HG03196 (cell line): ENCODE measurements at regions not wholly inside any gene's neighbourhood (a gene's known extent, or its start where the extent isn't known, plus 50 kb on each side); places are given as distances from the start of the nearest gene placed in this dataset.
"Not testable (repeated sequence)": the region's sequence is repeated elsewhere in the genome, so short reads cannot be mapped to it uniquely, and the experiment has no call there.

Source experiments
- ATAC-seq: cut with Tn5 transposase; IDR thresholded peaks from one replicate; pipeline ENCODE4 v1.9.1; 2021; ENCODE audit not compliant: unreplicated experiment

DNA sequence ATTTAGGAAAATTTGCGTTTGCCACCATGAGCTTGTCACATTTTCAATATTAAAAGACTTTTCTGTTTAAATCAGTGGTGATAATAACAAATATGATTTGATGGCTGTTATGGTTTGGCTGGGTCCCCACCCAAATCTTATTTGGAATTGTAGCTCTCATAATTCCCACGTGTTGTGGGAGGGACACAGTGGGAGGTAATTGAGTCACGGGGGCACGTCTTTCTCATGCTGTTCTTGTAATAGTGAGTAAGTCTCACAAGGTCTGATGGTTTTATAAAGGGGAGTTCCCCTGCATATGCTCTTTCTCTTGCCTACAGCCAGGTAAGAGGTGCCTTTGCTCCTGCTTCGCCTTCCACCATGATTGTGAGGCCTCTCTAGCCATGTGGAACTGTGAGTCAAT is 83.4 kb upstream of the RGPD4 start:
- no peak for ATAC-seq

DNA sequence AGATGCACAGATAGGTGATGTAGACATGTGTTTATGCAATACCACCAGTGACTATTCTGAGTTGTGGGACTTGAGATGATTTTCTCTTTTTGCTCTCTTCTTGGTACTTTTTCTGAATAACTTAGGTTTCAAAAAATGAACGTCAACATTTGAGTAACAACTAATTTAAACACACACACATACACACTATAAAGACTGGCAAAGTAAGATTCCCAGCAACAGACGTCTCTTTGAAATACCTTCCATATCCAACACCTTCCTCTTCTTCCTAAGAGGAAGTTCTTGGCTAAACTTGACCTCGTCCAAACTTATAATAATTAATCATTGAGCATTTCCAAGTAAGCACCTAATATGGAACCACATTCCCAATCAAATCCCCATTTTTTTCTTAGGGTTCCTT is 81.6 kb upstream of the RGPD4 start:
- ATAC-seq, result no peak

DNA sequence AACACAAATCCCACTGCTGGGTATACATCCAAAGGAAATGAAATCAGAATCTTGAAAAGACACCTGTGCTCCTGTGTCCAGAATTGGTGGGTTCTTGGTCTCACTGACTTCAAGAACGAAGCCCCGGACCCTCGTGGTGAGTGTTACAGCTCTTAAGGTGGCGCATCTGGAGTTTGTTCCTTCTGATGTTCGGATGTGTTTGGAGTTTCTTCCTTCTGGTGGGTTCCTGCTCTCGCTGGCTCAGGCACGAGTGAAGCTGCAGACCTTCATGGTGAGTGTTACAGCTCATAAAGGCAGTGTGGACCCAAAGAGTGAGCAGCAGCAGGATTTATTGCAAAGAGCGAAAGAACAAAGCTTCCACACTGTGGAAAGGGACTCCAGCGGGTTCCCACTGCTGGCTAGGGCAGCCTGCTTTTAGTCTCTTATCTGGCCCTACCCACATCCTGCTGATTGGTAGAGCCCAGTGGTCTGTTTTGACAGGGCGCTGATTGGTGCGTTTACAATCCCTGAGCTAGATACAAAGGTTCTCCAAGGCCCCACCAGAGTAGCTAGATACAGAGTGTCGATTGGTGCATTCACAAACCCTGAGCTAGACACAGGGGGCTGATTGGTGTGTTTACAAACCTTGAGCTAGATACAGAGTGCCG is 80.0 kb upstream of the RGPD4 start:
- ATAC-seq, result not testable (repeated sequence)

DNA sequence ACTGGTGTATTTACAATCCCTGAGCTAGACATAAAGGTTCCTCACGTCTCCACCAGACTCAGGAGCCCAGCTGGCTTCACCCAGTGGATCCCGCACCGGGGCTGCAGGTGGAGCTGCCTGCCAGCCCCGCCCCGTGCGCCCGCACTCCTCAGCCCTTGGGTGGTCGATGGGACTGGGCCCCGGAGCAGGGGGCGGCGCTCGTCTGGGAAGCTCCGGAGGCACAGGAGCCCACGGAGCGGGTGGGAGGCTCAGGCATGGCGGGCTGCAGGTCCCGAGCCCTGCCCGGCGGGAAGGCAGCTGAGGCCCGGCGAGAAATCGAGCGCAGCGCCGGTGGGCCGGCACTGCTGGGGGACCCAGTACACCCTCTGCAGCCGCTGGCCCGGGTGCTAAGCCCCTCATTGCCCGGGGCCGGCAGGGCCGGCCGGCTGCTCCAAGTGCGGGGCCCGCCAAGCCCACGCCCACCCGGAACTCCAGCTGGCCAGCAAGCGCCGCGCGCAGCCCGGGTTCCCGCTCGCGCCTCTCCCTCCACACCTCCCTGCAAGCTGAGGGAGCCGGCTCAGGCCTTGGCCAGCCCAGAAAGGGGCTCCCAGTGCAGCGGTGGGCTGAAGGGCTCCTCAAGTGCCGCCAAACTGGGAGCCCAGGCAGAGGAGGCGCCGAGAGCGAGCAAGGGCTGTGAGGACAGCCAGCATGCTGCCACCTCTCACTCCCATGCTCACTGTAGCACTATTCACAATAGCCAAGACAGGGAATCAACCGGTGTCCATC is 79.3 kb upstream of the RGPD4 start:
- not testable (repeated sequence) for ATAC-seq

DNA sequence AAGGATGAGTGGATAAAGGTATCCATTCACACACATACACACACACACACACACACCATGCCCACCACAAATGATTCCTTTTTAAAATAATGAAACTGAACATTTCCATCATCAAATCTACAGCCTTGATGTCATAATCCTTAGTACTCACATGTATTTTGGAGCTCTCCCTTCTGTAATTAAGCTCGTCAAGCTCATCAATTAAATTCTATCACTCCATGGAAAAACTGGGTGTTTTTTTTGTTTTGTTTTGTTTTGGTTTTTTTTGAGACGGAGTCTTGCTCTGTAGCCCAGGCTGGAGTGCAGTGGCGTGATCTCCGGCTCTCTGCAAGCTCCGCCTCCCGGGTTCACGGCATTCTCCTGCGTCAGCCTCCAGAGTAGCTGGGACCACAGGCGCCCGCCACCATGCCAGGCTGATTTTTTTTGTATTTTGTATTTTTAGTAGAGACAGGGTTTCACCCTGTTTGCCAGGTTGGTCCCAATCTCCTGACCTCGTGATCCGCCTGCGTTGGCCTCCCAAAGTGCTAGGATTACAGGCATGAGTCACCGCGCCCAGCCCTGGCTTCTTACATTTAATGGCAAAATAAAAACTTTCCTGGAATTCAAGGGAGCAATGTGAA is 78.6 kb upstream of the RGPD4 start:
- ATAC-seq, result no peak

DNA sequence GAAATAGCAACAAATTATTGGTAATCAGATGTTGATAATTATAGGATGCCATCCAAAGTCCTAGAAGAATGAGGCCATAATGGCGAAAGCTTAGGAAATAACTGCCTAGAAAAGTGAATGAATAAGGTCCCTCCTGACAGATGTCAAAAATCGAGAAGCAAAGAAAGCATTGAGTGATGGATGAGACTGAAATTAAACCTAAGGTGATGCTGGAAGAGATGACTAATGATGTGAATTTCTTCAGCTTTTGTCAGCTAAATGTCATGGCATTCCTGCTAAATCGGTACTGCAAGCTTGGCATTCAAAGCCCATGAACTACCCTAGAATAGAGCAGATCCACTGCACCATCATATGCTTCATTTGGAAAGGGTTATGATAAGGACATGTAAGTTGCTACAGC is 74.8 kb upstream of the RGPD4 start:
- ATAC-seq, result no peak

DNA sequence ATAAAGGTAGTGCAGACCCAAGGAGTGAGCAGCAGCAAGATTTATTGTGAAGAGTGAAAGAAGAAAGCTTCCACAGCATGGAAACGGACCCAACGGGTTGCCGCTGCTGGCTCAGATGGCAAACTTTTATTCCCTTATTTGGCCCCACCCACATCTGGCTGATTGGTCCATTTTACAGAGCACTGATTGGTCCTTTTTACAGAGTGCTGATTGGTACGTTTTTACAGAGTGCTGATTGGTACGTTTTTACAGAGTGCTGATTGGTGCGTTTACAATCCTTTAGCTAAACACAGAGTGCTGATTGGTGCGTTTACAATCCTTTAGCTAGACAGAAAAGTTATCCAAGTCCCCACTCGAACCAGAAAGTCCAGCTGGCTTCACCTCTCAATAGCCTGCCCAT is 72.9 kb upstream of the RGPD4 start:
- ATAC-seq, result not testable (repeated sequence)

DNA sequence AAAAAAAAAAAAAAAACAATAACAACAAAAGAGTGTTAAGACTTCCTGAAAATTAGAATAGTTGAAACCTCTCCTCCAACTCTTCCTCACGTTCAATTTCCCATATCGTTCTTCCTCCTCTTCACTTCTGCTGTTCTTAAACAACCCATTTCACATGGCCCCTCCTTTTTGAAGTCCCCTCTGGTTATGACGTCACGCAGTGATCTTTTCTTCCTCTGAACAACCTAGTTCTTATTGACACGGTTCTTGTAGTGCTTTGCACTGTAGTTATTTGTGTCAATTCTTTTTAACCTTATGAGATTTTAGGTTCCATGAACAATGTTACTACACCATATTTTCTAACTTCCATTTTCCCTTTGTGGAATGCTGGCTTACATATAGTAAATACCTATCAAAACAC is 69.5 kb upstream of the RGPD4 start:
- ATAC-seq, result no peak

DNA sequence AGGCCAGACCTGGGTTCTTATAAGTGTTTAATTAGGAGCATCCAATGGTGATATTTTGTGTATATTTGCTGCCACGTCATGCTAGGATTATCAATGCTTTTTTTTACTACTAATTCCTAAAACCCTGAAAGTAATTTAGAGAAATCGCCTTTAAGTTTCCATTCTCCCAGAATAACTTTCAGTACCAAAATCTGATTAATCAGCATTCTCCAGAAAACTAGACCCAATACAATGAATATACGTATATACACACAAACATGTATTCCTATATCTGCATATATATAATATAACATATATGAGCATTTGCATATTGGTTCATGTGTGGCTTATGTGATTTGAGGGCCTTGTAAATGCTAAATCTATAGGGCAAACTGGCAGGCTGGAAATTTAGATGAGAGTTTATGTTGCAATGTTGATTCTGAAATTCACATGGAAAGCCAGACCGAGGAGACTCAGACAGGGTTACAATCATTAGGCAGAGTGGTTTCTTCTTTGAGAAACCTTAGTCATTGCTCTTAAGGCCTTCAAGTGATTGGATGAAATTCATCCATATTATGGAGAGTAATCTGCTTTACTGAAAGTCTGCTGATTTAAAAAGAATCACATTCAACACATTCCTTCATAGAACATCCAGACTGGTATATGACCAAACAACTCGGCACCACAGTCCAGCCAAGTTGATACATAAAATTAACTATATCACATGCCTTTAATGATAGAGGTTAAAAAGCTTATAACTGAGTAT is 65.9 kb upstream of the RGPD4 start:
- no peak for ATAC-seq

DNA sequence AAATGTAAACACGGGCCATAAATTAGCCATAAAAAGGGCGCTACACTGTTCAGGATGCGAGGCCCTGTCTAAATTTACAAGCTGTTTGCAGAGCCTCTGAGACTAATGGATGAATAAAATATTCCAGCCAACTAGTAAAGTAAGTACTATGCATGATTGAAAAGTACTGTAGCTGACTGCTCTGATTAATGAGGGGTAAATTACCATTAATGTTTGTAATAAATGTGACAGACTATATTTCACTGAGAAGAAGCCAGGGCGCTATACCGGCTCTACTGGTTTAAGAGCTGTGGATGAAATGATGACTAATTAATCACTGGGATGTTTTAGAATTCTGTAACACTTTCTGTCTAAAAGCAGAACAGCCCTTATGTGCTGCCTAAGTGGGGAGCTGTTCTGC is 54.3 kb upstream of the RGPD4 start:
- ATAC-seq, result no peak

DNA sequence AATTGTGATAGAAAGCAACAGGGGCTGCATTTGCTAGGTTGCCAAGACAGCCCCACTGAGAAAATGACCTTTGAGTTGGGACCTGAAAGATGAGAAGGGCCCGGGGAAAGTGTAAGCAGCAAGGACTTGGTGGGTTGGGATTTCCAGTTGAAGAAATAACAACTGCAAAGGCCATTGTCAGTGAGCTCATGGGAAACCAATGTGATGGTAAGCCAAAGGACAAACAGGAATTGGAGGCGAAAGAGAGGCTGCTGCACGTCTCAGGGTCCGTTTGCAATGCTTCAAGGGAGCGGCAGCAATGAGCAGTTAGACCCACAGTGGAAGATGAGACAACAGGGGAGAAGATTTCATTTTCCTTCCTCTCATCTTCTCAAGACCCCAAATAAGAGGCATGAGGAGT is 51.5 kb upstream of the RGPD4 start:
- no peak for ATAC-seq

DNA sequence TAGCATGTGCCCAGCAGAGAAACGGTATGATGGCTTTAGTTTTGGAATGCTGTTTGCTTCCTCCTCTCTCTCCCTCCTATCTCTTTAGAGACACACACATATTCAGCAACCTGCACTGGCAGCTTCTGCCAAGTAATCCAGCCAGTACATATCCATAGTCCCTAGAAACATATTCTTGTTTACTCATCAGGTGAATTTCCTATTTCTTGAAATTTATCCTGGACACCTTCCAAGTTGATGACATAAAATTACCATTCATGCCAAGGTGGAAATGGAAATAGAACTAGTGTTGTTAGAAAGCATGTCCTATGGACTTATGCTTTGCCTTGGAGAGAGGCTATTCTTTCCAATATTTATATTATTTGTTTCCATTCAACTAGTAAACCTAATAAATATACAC is 50.9 kb upstream of the RGPD4 start:
- no peak for ATAC-seq

DNA sequence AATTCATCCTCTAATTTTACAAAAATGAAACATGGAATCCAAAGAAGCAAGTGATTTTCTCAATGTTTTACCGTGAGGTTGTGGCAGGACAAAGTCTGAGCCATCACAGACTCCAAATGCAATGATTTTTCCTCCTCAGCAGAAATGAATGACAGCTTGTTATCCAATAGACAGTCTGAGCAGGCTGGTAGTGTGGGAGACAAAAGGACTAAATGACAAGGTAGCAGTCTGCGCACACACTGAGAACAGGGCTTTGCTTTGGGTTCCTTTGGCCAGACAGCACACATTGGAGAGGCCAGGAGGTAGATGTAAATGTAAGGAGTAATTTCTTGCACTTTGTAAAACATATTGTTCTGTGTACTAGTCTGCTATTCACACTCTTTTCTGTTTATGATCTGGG is 50.3 kb upstream of the RGPD4 start:
- ATAC-seq, result no peak
